H9 (cell line): ENCODE measurements at regions not wholly inside any gene's neighbourhood (a gene's known extent, or its start where the extent isn't known, plus 50 kb on each side); places are given as distances from the start of the nearest gene placed in this dataset.
A peak's percentile ranks its signal among the peaks of the same experiment; 100 is the strongest.

Source experiments
- DNase-seq: peaks from one replicate; pipeline ENCODE4 v3.0.0-alpha.2; 2017
- H2AFZ ChIP-seq: one replicate; pipeline ENCODE4 v1.6.1; 2013; ENCODE audit warnings: mild to moderate bottlenecking, low read length, control low read depth, moderate library complexity
- H2AK5ac ChIP-seq: 2 replicates; pipeline ENCODE4 v1.6.1; 2013; ENCODE audit warnings: low read length, control low read depth, mixed read lengths; ENCODE audit not compliant: insufficient read length
- H2BK120ac ChIP-seq: one replicate; pipeline ENCODE4 v1.6.1; 2013; ENCODE audit warnings: low read depth, mild to moderate bottlenecking, low read length, control low read depth, inconsistent platforms; ENCODE audit not compliant: poor library complexity, severe bottlenecking
- H2BK12ac ChIP-seq: 2 replicates; pipeline ENCODE4 v1.6.1; 2013; ENCODE audit warnings: low read length, control low read depth, mixed read lengths, low read depth; ENCODE audit not compliant: insufficient read length
- H2BK15ac ChIP-seq: 2 replicates; pipeline ENCODE4 v1.6.1; 2013; ENCODE audit warnings: low read depth, low read length, control low read depth
- H2BK20ac ChIP-seq: one replicate; pipeline ENCODE4 v1.6.1; 2013; ENCODE audit warnings: low read depth, mild to moderate bottlenecking, low read length, control low read depth, inconsistent platforms; ENCODE audit not compliant: poor library complexity, severe bottlenecking
- H2BK5ac ChIP-seq: 2 replicates; pipeline ENCODE4 v1.6.1; 2013; ENCODE audit warnings: low read length, control low read depth, mixed read lengths; ENCODE audit not compliant: insufficient read length
- H3K14ac ChIP-seq: 2 replicates; pipeline ENCODE4 v1.6.1; 2013; ENCODE audit warnings: low read length, control low read depth; ENCODE audit not compliant: insufficient read depth
- H3K18ac ChIP-seq: 2 replicates; pipeline ENCODE4 v1.6.1; 2013; ENCODE audit warnings: low read depth, mild to moderate bottlenecking, mixed read lengths, low read length, control low read depth; ENCODE audit not compliant: insufficient read length
- H3K23ac ChIP-seq: 2 replicates; pipeline ENCODE4 v1.6.1; 2013; ENCODE audit warnings: low read length, control low read depth, mixed read lengths, low read depth; ENCODE audit not compliant: insufficient read length
- H3K23me2 ChIP-seq: 2 replicates; pipeline ENCODE4 v1.6.1; 2013; ENCODE audit warnings: low read depth, mild to moderate bottlenecking, mixed read lengths, low read length, control low read depth; ENCODE audit not compliant: insufficient read length, poor library complexity, severe bottlenecking
- H3K27ac ChIP-seq: 2 replicates; pipeline ENCODE4 v1.5.1; 2013; ENCODE audit warnings: low read length, control low read depth, mixed read lengths, low read depth; ENCODE audit not compliant: insufficient read length
- H3K27me3 ChIP-seq: 2 replicates; pipeline ENCODE4 v1.6.1; 2013; ENCODE audit warnings: low read length, control low read depth, inconsistent platforms; ENCODE audit not compliant: insufficient read depth
- H3K4ac ChIP-seq: 2 replicates; pipeline ENCODE4 v1.6.1; 2013; ENCODE audit warnings: low read depth, mild to moderate bottlenecking, control low read depth, inconsistent platforms, low read length, moderate library complexity
- H3K4me1 ChIP-seq: 2 replicates; pipeline ENCODE4 v1.6.1; 2013; ENCODE audit warnings: low read length, control low read depth, inconsistent platforms; ENCODE audit not compliant: insufficient read depth
- H3K4me2 ChIP-seq: 2 replicates; pipeline ENCODE4 v1.6.1; 2013; ENCODE audit warnings: low read length, control low read depth, mixed read lengths; ENCODE audit not compliant: insufficient read length, insufficient read depth
- H3K56ac ChIP-seq: 2 replicates; pipeline ENCODE4 v1.6.1; 2013; ENCODE audit warnings: low read depth, mild to moderate bottlenecking, mixed read lengths, low read length, control low read depth; ENCODE audit not compliant: insufficient read length
- H3K79me1 ChIP-seq: 2 replicates; pipeline ENCODE4 v1.6.1; 2013; ENCODE audit warnings: low read depth, mild to moderate bottlenecking, moderate library complexity, low read length, control low read depth, inconsistent platforms; ENCODE audit not compliant: insufficient read depth, poor library complexity, severe bottlenecking
- H3K79me2 ChIP-seq: 2 replicates; pipeline ENCODE4 v1.6.1; 2013; ENCODE audit warnings: low read length, control low read depth, inconsistent platforms; ENCODE audit not compliant: insufficient read depth
- H3K9ac ChIP-seq: 2 replicates; pipeline ENCODE4 v1.6.1; 2013; ENCODE audit warnings: low read length, control low read depth, mixed read lengths; ENCODE audit not compliant: insufficient read length; ENCODE audit errors: extremely low read depth
- H3K9me3 ChIP-seq: one replicate; pipeline ENCODE4 v1.6.1; 2013; ENCODE audit warnings: low read depth, low read length, inconsistent platforms; ENCODE audit not compliant: control insufficient read depth
- H3T11ph ChIP-seq: one replicate; pipeline ENCODE4 v1.6.1; 2013; ENCODE audit warnings: mild to moderate bottlenecking, low read length, control low read depth, inconsistent platforms
- H4K20me1 ChIP-seq: one replicate; pipeline ENCODE4 v1.6.1; 2013; ENCODE audit not compliant: control insufficient read depth, insufficient read length, insufficient read depth
- H4K5ac ChIP-seq: 2 replicates; pipeline ENCODE4 v1.6.1; 2013; ENCODE audit warnings: low read depth, mild to moderate bottlenecking, mixed read lengths, low read length, control low read depth; ENCODE audit not compliant: insufficient read length
- H4K8ac ChIP-seq: replicated peaks from 2 replicates; pipeline ENCODE4 v1.6.1; 2013; ENCODE audit warnings: low read length, control low read depth, mixed read lengths, low read depth; ENCODE audit not compliant: insufficient read length
- H4K91ac ChIP-seq: 2 replicates; pipeline ENCODE4 v1.6.1; 2013; ENCODE audit warnings: low read depth, mild to moderate bottlenecking, moderate library complexity, mixed read lengths, low read length, control low read depth; ENCODE audit not compliant: insufficient read length
- H3K27ac Mint-ChIP-seq, 3 experiments: 2 replicates in 2 of 3; 3 replicates in 1 of 3; pipeline ENCODE4 v1.8.0; 2020 to 2021; ENCODE audit warnings: mixed read lengths in 3 of 3, mild to moderate bottlenecking in 1 of 3, moderate library complexity in 1 of 3
- H3K27me3 Mint-ChIP-seq: 2 replicates; pipeline ENCODE4 v1.8.0; 2021; ENCODE audit warnings: low read depth, mild to moderate bottlenecking, moderate library complexity, mixed read lengths
- H3K36me3 Mint-ChIP-seq, 3 experiments: 2 replicates in 2 of 3; 3 replicates in 1 of 3; pipeline ENCODE4 v1.8.0; 2020 to 2021; ENCODE audit warnings: low read depth in 3 of 3, mixed read lengths in 3 of 3; ENCODE audit not compliant: insufficient read depth in 1 of 3
- H3K4me1 Mint-ChIP-seq, 2 experiments: 2 replicates each; pipeline ENCODE4 v1.8.0; 2020; ENCODE audit warnings: mixed read lengths in 2 of 2
- H3K4me3 Mint-ChIP-seq, 2 experiments: 2 replicates in 1 of 2; 3 replicates in 1 of 2; pipeline ENCODE4 v1.8.0; 2020 to 2021; ENCODE audit warnings: mild to moderate bottlenecking in 2 of 2, mixed read lengths in 2 of 2, moderate library complexity in 1 of 2
- H3K9me3 Mint-ChIP-seq, 2 experiments: 2 replicates in 1 of 2; 3 replicates in 1 of 2; pipeline ENCODE4 v1.8.0; 2020; ENCODE audit warnings: mild to moderate bottlenecking in 2 of 2, mixed read lengths in 2 of 2, moderate library complexity in 1 of 2
- WGBS: extraction: QIAGEN DNeasy Blood & Tissue Kit; methylation state at CpG from one replicate; pipeline ENCODE4 v1.1.7; 2013; ENCODE audit warnings: missing lambda C conversion rate, low lambda C conversion rate, mixed read lengths; ENCODE audit not compliant: insufficient read length; ENCODE audit errors: extremely low coverage; 5-methylcytosine and 5-hydroxymethylcytosine counted together
- TF ChIP-seq, protein P1 (sequence below): fragments of 200-600 bp; sonication (generic); conservative IDR thresholded peaks from 3 replicates; pipeline ENCODE4 v1.8.0; 2021; ENCODE audit warnings: antibody characterized with exemption, mild to moderate bottlenecking

DNA sequence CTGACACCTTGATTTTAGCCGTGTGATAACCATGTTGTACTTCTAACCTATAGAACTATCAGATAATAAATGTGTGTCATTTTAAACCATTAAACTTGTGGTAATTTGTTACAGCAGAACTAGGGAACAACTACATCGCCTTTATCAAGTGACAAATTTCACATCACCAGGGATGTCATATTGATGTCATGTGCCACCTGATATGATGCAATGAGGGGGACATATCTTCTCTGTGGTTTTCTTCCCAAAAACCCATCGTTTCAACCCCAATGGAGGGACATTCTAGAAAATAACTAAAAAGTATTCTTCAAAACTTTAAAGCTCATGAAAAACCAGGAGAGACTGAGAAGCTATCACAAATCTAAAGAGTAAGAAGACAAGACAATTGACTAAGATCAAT, 212.2 kb downstream of the ETV1 start:
- Histone ChIP-seq H4K5ac (no peak overlapping the region), H3K4me2 (no peak overlapping the region), H2AFZ (no peak overlapping the region), H2BK12ac (no peak overlapping the region), H2BK5ac (no peak overlapping the region), H3K27me3 (no peaks in the 10 kb centered on the region), H4K8ac (no peak overlapping the region), H3K79me1 (no peaks in the 10 kb centered on the region), H3K79me2 (no peaks in the 10 kb centered on the region), H3K9ac (no peak overlapping the region), H3K4ac (no peak overlapping the region), H3K23ac (no peak overlapping the region), H2BK20ac (no peak overlapping the region), H3K9me3 (no peaks in the 10 kb centered on the region), H2AK5ac (no peak overlapping the region), H2BK15ac (no peak overlapping the region), H3K4me1 (peaks cover 6% of the 10 kb centered on the region; the same call in 1 of the 2 replicates), H3K14ac (no peak overlapping the region), H3T11ph (no peak overlapping the region), H3K23me2 (no peaks in the 10 kb centered on the region), H3K56ac (no peak overlapping the region), H3K27ac (no peak overlapping the region), H4K20me1 (no peaks in the 10 kb centered on the region), H4K91ac (no peak overlapping the region), H3K18ac (no peak overlapping the region), H2BK120ac (no peak overlapping the region)
- no CpG with 5 or more reads among the region's 3 CpGs for WGBS
- peaks cover 20 to 35% of the 10 kb centered on the region in 2 experiments for H3K4me1 Mint-ChIP-seq
- no peak for DNase-seq
- H3K36me3 Mint-ChIP-seq, result no peaks in the 10 kb centered on the region
- H3K27me3 Mint-ChIP-seq, result no peaks in the 10 kb centered on the region
- TF ChIP-seq, protein P1, sequence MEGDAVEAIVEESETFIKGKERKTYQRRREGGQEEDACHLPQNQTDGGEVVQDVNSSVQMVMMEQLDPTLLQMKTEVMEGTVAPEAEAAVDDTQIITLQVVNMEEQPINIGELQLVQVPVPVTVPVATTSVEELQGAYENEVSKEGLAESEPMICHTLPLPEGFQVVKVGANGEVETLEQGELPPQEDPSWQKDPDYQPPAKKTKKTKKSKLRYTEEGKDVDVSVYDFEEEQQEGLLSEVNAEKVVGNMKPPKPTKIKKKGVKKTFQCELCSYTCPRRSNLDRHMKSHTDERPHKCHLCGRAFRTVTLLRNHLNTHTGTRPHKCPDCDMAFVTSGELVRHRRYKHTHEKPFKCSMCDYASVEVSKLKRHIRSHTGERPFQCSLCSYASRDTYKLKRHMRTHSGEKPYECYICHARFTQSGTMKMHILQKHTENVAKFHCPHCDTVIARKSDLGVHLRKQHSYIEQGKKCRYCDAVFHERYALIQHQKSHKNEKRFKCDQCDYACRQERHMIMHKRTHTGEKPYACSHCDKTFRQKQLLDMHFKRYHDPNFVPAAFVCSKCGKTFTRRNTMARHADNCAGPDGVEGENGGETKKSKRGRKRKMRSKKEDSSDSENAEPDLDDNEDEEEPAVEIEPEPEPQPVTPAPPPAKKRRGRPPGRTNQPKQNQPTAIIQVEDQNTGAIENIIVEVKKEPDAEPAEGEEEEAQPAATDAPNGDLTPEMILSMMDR, result no peak
- no peak overlapping the region for H3K4me3 Mint-ChIP-seq
- no peaks in the 10 kb centered on the region; a peak in 1 of 5 replicates for H3K9me3 Mint-ChIP-seq
- peak overlapping the region in 2 of 3 experiments; percentile 14 to 23; a peak in 2 of 7 replicates for H3K27ac Mint-ChIP-seq
